ENCODE measurements at regions not wholly inside any gene's neighbourhood (a gene's known extent, or its start where the extent isn't known, plus 50 kb on each side); places are given as distances from the start of the nearest gene placed in this dataset.

DNA sequence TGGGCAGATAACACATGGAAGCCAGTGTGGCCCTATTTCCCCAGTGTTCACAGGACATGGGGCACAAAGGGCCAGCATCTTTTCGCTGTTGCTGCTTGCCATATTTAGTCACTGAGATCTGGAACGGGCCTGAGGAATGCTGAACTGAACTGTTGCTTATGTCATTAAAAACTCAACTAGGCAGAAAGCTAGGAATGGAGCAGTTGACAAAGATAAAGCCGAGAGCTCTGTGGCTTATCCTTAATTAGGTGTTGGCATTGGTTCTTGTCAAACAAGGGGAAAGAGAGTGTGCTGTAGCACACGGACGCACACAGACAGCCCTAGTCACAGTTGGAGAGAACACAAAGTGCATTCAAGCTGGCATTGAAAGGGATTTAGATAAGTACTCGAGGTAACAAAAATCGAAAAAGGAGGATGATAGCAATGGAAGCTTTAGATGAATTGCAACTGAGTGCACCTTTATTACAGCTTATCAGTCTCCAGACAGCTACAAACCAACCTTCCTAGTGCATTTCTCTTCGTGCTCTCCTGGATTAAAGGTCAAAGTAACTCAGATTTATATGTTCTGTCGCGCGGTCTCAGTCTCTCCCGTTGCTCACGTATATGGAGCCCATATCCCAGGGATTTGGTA is 450.2 kb upstream of the ZNF608 start:
- TF ChIP-seq, protein P1, sequence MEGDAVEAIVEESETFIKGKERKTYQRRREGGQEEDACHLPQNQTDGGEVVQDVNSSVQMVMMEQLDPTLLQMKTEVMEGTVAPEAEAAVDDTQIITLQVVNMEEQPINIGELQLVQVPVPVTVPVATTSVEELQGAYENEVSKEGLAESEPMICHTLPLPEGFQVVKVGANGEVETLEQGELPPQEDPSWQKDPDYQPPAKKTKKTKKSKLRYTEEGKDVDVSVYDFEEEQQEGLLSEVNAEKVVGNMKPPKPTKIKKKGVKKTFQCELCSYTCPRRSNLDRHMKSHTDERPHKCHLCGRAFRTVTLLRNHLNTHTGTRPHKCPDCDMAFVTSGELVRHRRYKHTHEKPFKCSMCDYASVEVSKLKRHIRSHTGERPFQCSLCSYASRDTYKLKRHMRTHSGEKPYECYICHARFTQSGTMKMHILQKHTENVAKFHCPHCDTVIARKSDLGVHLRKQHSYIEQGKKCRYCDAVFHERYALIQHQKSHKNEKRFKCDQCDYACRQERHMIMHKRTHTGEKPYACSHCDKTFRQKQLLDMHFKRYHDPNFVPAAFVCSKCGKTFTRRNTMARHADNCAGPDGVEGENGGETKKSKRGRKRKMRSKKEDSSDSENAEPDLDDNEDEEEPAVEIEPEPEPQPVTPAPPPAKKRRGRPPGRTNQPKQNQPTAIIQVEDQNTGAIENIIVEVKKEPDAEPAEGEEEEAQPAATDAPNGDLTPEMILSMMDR (conservative IDR thresholded peaks at IDR 0.05; ENCODE audit: low read length): no peak
- no peak for TF ChIP-seq EZH2phosphoT487 (IDR thresholded peaks at IDR 0.05; ENCODE audit: borderline replicate concordance, low read depth, low read length)
